ENCODE measurements at regions not wholly inside any gene's neighbourhood (a gene's known extent, or its start where the extent isn't known, plus 50 kb on each side); places are given as distances from the start of the nearest gene placed in this dataset.

- Histone ChIP-seq H3K9ac (no peak overlapping the region), H3K9me3 (ENCODE audit: control insufficient read depth, low read length) (no peaks in the 10 kb centered on the region), H3K4me1 (peaks cover 10% of the 10 kb centered on the region), H2AFZ (no peak overlapping the region), H3K4me3 (ENCODE audit: low read depth, low read length) (no peak overlapping the region), H3K36me3 (ENCODE audit: control insufficient read depth, insufficient read depth, low read length) (no peaks in the 10 kb centered on the region), H3K79me2 (no peaks in the 10 kb centered on the region), H3K27ac (no peak overlapping the region), H3K27me3 (ENCODE audit: control insufficient read depth, insufficient read depth, low read length) (no peaks in the 10 kb centered on the region), H3K4me2 (ENCODE audit: low read length) (no peak overlapping the region)
- TF ChIP-seq, protein P1, sequence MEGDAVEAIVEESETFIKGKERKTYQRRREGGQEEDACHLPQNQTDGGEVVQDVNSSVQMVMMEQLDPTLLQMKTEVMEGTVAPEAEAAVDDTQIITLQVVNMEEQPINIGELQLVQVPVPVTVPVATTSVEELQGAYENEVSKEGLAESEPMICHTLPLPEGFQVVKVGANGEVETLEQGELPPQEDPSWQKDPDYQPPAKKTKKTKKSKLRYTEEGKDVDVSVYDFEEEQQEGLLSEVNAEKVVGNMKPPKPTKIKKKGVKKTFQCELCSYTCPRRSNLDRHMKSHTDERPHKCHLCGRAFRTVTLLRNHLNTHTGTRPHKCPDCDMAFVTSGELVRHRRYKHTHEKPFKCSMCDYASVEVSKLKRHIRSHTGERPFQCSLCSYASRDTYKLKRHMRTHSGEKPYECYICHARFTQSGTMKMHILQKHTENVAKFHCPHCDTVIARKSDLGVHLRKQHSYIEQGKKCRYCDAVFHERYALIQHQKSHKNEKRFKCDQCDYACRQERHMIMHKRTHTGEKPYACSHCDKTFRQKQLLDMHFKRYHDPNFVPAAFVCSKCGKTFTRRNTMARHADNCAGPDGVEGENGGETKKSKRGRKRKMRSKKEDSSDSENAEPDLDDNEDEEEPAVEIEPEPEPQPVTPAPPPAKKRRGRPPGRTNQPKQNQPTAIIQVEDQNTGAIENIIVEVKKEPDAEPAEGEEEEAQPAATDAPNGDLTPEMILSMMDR (IDR thresholded peaks at IDR 0.05): no peak
These were observed 276.3 kb downstream of the DUSP6 start for GRCh38 chr12:89075880-89076540.

DNA sequence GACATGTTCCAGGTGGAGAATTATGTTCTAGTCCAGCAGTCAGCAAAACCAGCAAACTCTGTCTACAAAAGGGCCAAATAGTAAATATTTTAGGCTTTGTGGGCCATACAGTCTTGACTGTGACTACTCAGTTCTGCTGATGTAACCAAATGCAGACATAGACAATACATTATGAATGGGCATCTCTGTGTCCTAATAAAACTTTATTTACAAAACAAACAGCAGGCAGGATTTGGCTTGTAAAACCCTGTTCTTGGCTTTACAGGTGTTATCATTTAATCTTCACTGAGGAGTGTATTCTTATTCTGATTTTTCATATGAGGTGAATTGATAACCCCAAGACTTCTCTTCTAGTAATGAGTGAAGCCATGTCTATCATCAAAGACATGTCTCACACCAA is 278.6 kb downstream of the DUSP6 start:
- peaks cover 10% of the 10 kb centered on the region for H3K4me1 ChIP-seq
- H3K9ac ChIP-seq: no peak overlapping the region
- TF ChIP-seq, protein P1 (IDR thresholded peaks at IDR 0.05): no peak

GRCh38 chr12:89073027-89073398 is 279.3 kb downstream of the DUSP6 start:
- no peak overlapping the region for H3K4me3 ChIP-seq (ENCODE audit: low read depth, low read length)

More for the DNA sequence above, 278.6 kb downstream of the DUSP6 start:
- Histone ChIP-seq H3K4me2 (ENCODE audit: low read length) (no peak overlapping the region), H3K27ac (peak overlapping the region; percentile 24), H3K4me3 (ENCODE audit: low read depth, low read length) (no peak overlapping the region), H2AFZ (peak overlapping the region; percentile 44), H3K9me3 (ENCODE audit: control insufficient read depth, low read length) (no peaks in the 10 kb centered on the region), H3K36me3 (ENCODE audit: control insufficient read depth, insufficient read depth, low read length) (no peaks in the 10 kb centered on the region), H3K79me2 (no peaks in the 10 kb centered on the region), H3K27me3 (ENCODE audit: control insufficient read depth, insufficient read depth, low read length) (no peaks in the 10 kb centered on the region)

GRCh38 chr12:89072294-89073026 is 279.8 kb downstream of the DUSP6 start:
- Histone ChIP-seq H3K36me3 (ENCODE audit: control insufficient read depth, insufficient read depth, low read length) (no peaks in the 10 kb centered on the region), H3K4me1 (peaks cover 10% of the 10 kb centered on the region), H3K4me3 (ENCODE audit: low read depth, low read length) (no peak overlapping the region), H3K79me2 (no peaks in the 10 kb centered on the region), H3K4me2 (ENCODE audit: low read length) (no peak overlapping the region), H3K27me3 (ENCODE audit: control insufficient read depth, insufficient read depth, low read length) (no peaks in the 10 kb centered on the region), H3K27ac (peak overlapping the region; percentile 24), H3K9ac (no peak overlapping the region), H3K9me3 (ENCODE audit: control insufficient read depth, low read length) (no peaks in the 10 kb centered on the region), H2AFZ (peak overlapping the region; percentile 30)
- TF ChIP-seq, protein P1 (IDR thresholded peaks at IDR 0.05): no peak

More at GRCh38 chr12:89073027-89073398, 279.3 kb downstream of the DUSP6 start:
- H3K27me3 ChIP-seq (ENCODE audit: control insufficient read depth, insufficient read depth, low read length): no peaks in the 10 kb centered on the region
- TF ChIP-seq, protein P1 (IDR thresholded peaks at IDR 0.05): no peak
- no peak overlapping the region for H3K9ac ChIP-seq
- H2AFZ ChIP-seq: peak overlapping the region; percentile 30
- no peaks in the 10 kb centered on the region for H3K36me3 ChIP-seq (ENCODE audit: control insufficient read depth, insufficient read depth, low read length)
- H3K79me2 ChIP-seq: no peaks in the 10 kb centered on the region
- H3K4me1 ChIP-seq: peaks cover 10% of the 10 kb centered on the region
- H3K4me2 ChIP-seq (ENCODE audit: low read length): no peak overlapping the region
- no peaks in the 10 kb centered on the region for H3K9me3 ChIP-seq (ENCODE audit: control insufficient read depth, low read length)
- peak overlapping the region; percentile 24 for H3K27ac ChIP-seq
